ENCODE measurements at regions not wholly inside any gene's neighbourhood (a gene's known extent, or its start where the extent isn't known, plus 50 kb on each side); places are given as distances from the start of the nearest gene placed in this dataset.

DNA sequence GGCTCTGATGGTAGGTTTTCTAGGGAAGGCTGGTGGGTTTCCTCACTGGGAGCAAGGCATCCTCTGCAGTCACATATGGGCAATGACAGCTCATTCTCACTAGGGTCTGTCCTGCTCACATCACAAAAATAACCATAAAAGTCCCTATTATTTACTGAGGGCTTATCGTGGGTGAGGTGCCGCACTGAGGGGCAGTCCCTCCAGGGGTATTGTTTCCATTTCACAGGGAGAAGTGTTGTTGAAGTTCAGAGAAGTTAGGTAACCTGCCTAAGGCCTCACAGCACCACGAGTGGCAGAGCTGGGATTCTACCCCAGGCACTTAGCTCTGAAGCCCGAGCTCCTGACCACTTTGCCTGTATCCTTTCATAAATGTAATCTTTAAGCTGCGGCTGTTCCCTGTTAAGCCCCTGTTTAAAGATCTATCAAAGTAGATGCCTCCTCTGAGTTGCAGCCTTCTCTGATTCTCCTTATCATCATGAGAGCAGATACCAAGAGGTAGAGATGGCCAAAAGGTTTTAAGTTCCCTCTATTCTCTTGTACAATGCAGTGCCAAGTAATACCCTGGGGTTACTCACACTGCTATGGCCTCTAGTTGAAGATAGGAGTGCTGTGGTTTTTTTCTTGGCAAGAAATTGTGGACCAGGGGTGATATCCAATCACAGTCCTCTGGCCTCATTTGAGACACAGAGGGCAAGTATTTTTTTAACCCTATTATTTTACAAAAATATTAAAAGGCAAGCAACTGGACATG lies 107.0 kb downstream of the RPLP1 start:
- TF ChIP-seq, protein P1, sequence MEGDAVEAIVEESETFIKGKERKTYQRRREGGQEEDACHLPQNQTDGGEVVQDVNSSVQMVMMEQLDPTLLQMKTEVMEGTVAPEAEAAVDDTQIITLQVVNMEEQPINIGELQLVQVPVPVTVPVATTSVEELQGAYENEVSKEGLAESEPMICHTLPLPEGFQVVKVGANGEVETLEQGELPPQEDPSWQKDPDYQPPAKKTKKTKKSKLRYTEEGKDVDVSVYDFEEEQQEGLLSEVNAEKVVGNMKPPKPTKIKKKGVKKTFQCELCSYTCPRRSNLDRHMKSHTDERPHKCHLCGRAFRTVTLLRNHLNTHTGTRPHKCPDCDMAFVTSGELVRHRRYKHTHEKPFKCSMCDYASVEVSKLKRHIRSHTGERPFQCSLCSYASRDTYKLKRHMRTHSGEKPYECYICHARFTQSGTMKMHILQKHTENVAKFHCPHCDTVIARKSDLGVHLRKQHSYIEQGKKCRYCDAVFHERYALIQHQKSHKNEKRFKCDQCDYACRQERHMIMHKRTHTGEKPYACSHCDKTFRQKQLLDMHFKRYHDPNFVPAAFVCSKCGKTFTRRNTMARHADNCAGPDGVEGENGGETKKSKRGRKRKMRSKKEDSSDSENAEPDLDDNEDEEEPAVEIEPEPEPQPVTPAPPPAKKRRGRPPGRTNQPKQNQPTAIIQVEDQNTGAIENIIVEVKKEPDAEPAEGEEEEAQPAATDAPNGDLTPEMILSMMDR (IDR thresholded peaks at IDR 0.05) = no peak
- TF ChIP-seq POLR2AphosphoS5 (IDR thresholded peaks at IDR 0.05; ENCODE audit: low read depth, low read length) (no peak), TCF7L2 (IDR thresholded peaks at IDR 0.05; ENCODE audit: low read depth, low read length) (no peak)
